ENCODE measurements at regions not wholly inside any gene's neighbourhood (a gene's known extent, or its start where the extent isn't known, plus 50 kb on each side); places are given as distances from the start of the nearest gene placed in this dataset.
A peak's percentile ranks its signal among the peaks of the same experiment; 100 is the strongest.

DNA sequence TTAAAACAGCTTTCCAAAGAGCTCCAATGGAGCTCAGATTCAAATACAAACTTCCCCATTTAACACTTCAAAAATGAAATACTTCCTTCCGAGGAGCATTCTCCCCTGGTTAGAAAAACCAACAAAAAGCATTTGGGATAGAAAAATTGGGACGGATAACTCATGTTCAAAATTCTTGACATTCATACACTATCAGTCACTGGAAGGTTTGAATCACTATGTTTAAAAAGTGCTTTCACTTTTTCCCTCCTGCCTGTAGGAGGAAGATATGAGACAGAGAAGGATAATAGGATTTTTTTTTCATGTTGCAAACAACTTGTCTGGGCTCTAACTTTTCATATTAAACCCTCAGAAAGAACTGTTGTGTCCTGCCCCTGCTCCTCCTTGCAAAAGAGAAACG is 412.0 kb downstream of the ACTL7B start:
- intact Hi-C loops (cut with micrococcal nuclease) = loop anchor here (1.0 kb wide), 2 partner anchors 30 to 119 kb away; no protein-coding TSS in a partner anchor
- CTCF ChIA-PET = interaction anchor here (0.6 to 1.3 kb wide), 4 partner anchors 27 to 956 kb away, joined by 3 to 6 read pairs (median 3); no protein-coding TSS in a partner anchor
- Mint-ChIP-seq H3K36me3 (ENCODE audit: insufficient read depth, unreplicated experiment) (no peaks in the 10 kb centered on the region), H3K27me3 (ENCODE audit: insufficient read depth, unreplicated experiment) (no peaks in the 10 kb centered on the region), H3K4me1 (ENCODE audit: insufficient read depth, unreplicated experiment) (peaks cover 50% of the 10 kb centered on the region), H3K9me3 (ENCODE audit: unreplicated experiment) (no peaks in the 10 kb centered on the region), H3K4me3 (ENCODE audit: unreplicated experiment) (peak overlapping the region; percentile 62), H3K27ac (ENCODE audit: low read depth, unreplicated experiment) (peak overlapping the region; percentile 63)
- TF ChIP-seq, protein P1, sequence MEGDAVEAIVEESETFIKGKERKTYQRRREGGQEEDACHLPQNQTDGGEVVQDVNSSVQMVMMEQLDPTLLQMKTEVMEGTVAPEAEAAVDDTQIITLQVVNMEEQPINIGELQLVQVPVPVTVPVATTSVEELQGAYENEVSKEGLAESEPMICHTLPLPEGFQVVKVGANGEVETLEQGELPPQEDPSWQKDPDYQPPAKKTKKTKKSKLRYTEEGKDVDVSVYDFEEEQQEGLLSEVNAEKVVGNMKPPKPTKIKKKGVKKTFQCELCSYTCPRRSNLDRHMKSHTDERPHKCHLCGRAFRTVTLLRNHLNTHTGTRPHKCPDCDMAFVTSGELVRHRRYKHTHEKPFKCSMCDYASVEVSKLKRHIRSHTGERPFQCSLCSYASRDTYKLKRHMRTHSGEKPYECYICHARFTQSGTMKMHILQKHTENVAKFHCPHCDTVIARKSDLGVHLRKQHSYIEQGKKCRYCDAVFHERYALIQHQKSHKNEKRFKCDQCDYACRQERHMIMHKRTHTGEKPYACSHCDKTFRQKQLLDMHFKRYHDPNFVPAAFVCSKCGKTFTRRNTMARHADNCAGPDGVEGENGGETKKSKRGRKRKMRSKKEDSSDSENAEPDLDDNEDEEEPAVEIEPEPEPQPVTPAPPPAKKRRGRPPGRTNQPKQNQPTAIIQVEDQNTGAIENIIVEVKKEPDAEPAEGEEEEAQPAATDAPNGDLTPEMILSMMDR (IDR thresholded peaks at IDR 0.05; ENCODE audit: unreplicated experiment) = no peak
- BruUV-seq (replicated peaks) = no TSS peak
- POLR2A ChIA-PET = interaction anchor here (0.6 to 3.0 kb wide), 12 partner anchors 22 to 954 kb away, joined by 3 to 22 read pairs (median 6); partner anchors contain the start of gene KLF4
- DNase-seq (ENCODE audit: unreplicated experiment) = peak; percentile 26

DNA sequence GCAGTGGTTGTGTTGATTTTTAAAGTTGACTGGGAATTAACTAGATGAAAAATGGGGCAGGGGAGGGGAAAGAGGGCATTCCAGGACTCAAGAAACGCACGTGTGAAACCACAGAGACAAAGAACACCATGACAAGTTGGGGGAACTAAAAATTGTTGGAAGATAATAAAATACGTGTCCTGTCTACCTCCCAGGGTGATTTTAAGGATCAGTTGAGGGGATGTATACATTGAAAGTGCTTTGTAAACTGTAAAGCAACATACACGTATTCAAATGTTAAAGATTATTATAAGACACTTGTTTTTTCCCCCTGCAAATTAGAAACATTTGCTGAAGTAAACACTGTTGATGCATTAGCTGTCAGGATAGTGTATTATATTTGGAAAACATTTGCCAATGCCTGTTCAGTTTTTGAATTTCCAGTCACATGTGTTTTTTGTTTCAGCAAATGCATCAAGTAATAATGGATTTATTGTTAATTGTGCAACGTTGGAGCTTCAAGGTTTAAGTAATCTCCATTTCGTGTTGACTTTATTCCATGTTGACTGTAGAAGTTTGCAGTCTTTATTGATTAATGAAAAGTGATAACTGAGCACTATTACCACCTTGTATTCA is 412.7 kb downstream of the ACTL7B start:
- no peaks in the 10 kb centered on the region for H3K9me3 Mint-ChIP-seq (ENCODE audit: unreplicated experiment)
- no peaks in the 10 kb centered on the region for H3K36me3 Mint-ChIP-seq (ENCODE audit: insufficient read depth, unreplicated experiment)
- DNase-seq (ENCODE audit: unreplicated experiment) = no peak
- no peaks in the 10 kb centered on the region for H3K27me3 Mint-ChIP-seq (ENCODE audit: insufficient read depth, unreplicated experiment)
- ChIA-PET POLR2A (interaction anchor here (0.6 to 3.0 kb wide), 12 partner anchors 23 to 954 kb away, joined by 3 to 22 read pairs (median 6); partner anchors contain the start of gene KLF4), CTCF (interaction anchor here (0.6 kb wide), 1 partner anchor 661 kb away, joined by 3 read pairs; no protein-coding TSS in a partner anchor)
- TF ChIP-seq, protein P1 (IDR thresholded peaks at IDR 0.05; ENCODE audit: unreplicated experiment) = no peak
- H3K4me3 Mint-ChIP-seq (ENCODE audit: unreplicated experiment) = peak overlapping the region; percentile 62
- intact Hi-C loops (cut with micrococcal nuclease) = no loop called here
- H3K27ac Mint-ChIP-seq (ENCODE audit: low read depth, unreplicated experiment) = peak overlapping the region; percentile 63
- H3K4me1 Mint-ChIP-seq (ENCODE audit: insufficient read depth, unreplicated experiment) = peaks cover 52% of the 10 kb centered on the region
- no TSS peak for BruUV-seq (replicated peaks)

DNA sequence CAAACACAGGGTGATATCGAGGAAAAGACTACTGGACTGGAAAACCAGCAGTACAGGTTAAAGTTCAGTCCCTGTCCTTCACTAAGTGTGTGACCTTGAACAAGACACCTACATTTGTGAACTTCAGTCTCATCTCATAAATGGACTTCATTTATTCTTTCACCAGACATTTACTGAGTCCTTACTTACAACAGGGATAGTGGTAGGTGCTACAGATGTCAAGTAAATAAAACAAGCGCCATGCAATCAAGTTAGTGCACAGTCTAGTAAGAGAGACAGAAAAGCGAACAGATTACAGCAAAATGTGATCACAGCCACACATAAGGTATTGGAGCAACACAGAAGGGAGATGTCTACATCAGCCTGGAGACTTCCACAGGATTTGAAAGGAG is 413.2 kb downstream of the ACTL7B start:
- Mint-ChIP-seq H3K4me3 (ENCODE audit: unreplicated experiment) (peak overlapping the region; percentile 9), H3K27ac (ENCODE audit: low read depth, unreplicated experiment) (no peak overlapping the region), H3K36me3 (ENCODE audit: insufficient read depth, unreplicated experiment) (no peaks in the 10 kb centered on the region), H3K9me3 (ENCODE audit: unreplicated experiment) (no peaks in the 10 kb centered on the region), H3K4me1 (ENCODE audit: insufficient read depth, unreplicated experiment) (peaks cover 52% of the 10 kb centered on the region), H3K27me3 (ENCODE audit: insufficient read depth, unreplicated experiment) (no peaks in the 10 kb centered on the region)
- POLR2A ChIA-PET = interaction anchor here (0.7 to 3.0 kb wide), 6 partner anchors 14 to 731 kb away, joined by 3 to 22 read pairs (median 8); no protein-coding TSS in a partner anchor
- CTCF ChIA-PET = interaction anchor here (0.6 kb wide), 1 partner anchor 119 kb away, joined by 3 read pairs; no protein-coding TSS in a partner anchor
- intact Hi-C loops (cut with micrococcal nuclease) = no loop called here
- TF ChIP-seq, protein P1 (IDR thresholded peaks at IDR 0.05; ENCODE audit: unreplicated experiment) = no peak
- BruUV-seq (replicated peaks) = no TSS peak
- no peak for DNase-seq (ENCODE audit: unreplicated experiment)

DNA sequence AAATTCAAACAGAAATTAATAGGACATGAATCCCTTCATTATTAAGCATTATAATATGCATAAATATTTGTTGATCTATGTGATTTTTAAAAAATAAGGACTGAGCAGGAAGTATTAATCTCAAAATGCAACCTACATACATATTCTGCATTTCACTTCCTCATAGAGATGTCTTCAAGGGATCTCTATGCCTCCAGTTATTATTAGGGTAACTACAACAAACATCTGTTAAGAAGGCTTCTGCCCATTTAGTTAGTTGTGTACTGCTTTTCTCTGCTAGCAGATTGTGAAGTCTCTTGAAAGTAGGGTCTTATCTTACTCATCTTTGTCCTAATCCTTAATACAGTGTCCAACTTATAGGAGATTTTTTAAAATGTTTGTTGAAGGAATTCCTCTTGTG is 414.1 kb downstream of the ACTL7B start:
- H3K9me3 Mint-ChIP-seq (ENCODE audit: unreplicated experiment) = no peaks in the 10 kb centered on the region
- no peak for DNase-seq (ENCODE audit: unreplicated experiment)
- peaks cover 52% of the 10 kb centered on the region for H3K4me1 Mint-ChIP-seq (ENCODE audit: insufficient read depth, unreplicated experiment)
- ChIA-PET CTCF (interaction anchor here (0.6 to 1.9 kb wide), 5 partner anchors 13 to 320 kb away, joined by 3 to 7 read pairs (median 3); no protein-coding TSS in a partner anchor), POLR2A (interaction anchor here (0.6 to 3.1 kb wide), 7 partner anchors 15 to 957 kb away, joined by 3 to 20 read pairs (median 4); no protein-coding TSS in a partner anchor)
- TF ChIP-seq, protein P1 (IDR thresholded peaks at IDR 0.05; ENCODE audit: unreplicated experiment) = no peak
- intact Hi-C loops (cut with micrococcal nuclease) = no loop called here
- H3K27ac Mint-ChIP-seq (ENCODE audit: low read depth, unreplicated experiment) = no peak overlapping the region
- no peaks in the 10 kb centered on the region for H3K36me3 Mint-ChIP-seq (ENCODE audit: insufficient read depth, unreplicated experiment)
- H3K4me3 Mint-ChIP-seq (ENCODE audit: unreplicated experiment) = no peak overlapping the region
- BruUV-seq (replicated peaks) = no TSS peak
- no peaks in the 10 kb centered on the region for H3K27me3 Mint-ChIP-seq (ENCODE audit: insufficient read depth, unreplicated experiment)
